Epithelial cell of esophagus (primary cell): ENCODE measurements at regions not wholly inside any gene's neighbourhood (a gene's known extent, or its start where the extent isn't known, plus 50 kb on each side); places are given as distances from the start of the nearest gene placed in this dataset.
A peak's percentile ranks its signal among the peaks of the same experiment; 100 is the strongest.
"Not testable (repeated sequence)": the region's sequence is repeated elsewhere in the genome, so short reads cannot be mapped to it uniquely, and the experiment has no call there.

ENCODE experiments used
- DNase-seq: peaks from one replicate; pipeline ENCODE4 v3.0.0; 2010; ENCODE audit warnings: low read depth
- H3K4me3 ChIP-seq: 2 replicates; pipeline ENCODE4 v1.5.1; 2011; ENCODE audit warnings: mild to moderate bottlenecking, low read length, control low read depth
- CTCF ChIP-seq: IDR thresholded peaks from 2 replicates; pipeline ENCODE4 v1.5.1; 2011; ENCODE audit warnings: low read depth, mild to moderate bottlenecking, low read length, control low read depth, inconsistent platforms; ENCODE audit not compliant: insufficient read depth; ENCODE audit errors: missing control alignments

GRCh38 chr4:13678186-13678924 lies 50.8 kb upstream of the BOD1L1 start:
- no peak overlapping the region for H3K4me3 ChIP-seq
- no peak for TF ChIP-seq CTCF
- peak; percentile 18 for DNase-seq

GRCh38 chr4:13681570-13681969 lies 54.0 kb upstream of the BOD1L1 start:
- DNase-seq, result no peak
- no peak for TF ChIP-seq CTCF
- H3K4me3 ChIP-seq, result no peak overlapping the region

- no peak for DNase-seq
- no peak for TF ChIP-seq CTCF
- no peak overlapping the region for H3K4me3 ChIP-seq
Measured at GRCh38 chr4:13694256-13694655, 66.7 kb upstream of the BOD1L1 start.

- no peak for TF ChIP-seq CTCF
Measured at GRCh38 chr4:13698296-13698695, 70.8 kb upstream of the BOD1L1 start.

GRCh38 chr4:13700021-13700857 lies 72.7 kb upstream of the BOD1L1 start:
- peak; percentile 85 for DNase-seq
- no peak for TF ChIP-seq CTCF

More at GRCh38 chr4:13698296-13698695, 70.8 kb upstream of the BOD1L1 start:
- H3K4me3 ChIP-seq, result no peak overlapping the region
- DNase-seq, result peak; percentile 60

GRCh38 chr4:13700858-13701140 lies 73.3 kb upstream of the BOD1L1 start:
- not testable (repeated sequence) for H3K4me3 ChIP-seq, DNase-seq

More at GRCh38 chr4:13700021-13700857, 72.7 kb upstream of the BOD1L1 start:
- no peak overlapping the region for H3K4me3 ChIP-seq

GRCh38 chr4:13701937-13702446 lies 74.5 kb upstream of the BOD1L1 start:
- peak; percentile 89 for DNase-seq
- no peak overlapping the region for H3K4me3 ChIP-seq
- no peak for TF ChIP-seq CTCF
